Prostate gland (tissue), 2 donors: ENCODE measurements at regions not wholly inside any gene's neighbourhood (a gene's known extent, or its start where the extent isn't known, plus 50 kb on each side); places are given as distances from the start of the nearest gene placed in this dataset.
"Not testable (repeated sequence)": the region's sequence is repeated elsewhere in the genome, so short reads cannot be mapped to it uniquely, and the experiment has no call there.

Experiments
- DNase-seq: peaks from one replicate; pipeline ENCODE4 v3.0.0-alpha.2; 2019; ENCODE audit warnings: low spot score
- H3K27ac ChIP-seq, 2 donors: fragments of 200-600 bp; sonication (generic); 2 replicates each; pipeline ENCODE4 v1.5.1; 2017 to 2019
- H3K27me3 ChIP-seq: fragments of 200-600 bp; sonication (generic); replicated peaks from 2 replicates; pipeline ENCODE4 v1.5.1; 2019; ENCODE audit not compliant: insufficient read depth
- H3K36me3 ChIP-seq, 2 donors: fragments of 200-600 bp; sonication (generic); 1 replicate in 1 of 2; 2 replicates in 1 of 2; pipeline versions ENCODE4 v1.5.1 to v1.8.1; 2017 to 2019
- H3K4me1 ChIP-seq: fragments of 200-600 bp; sonication (generic); replicated peaks from 2 replicates; pipeline ENCODE4 v1.5.1; 2019
- H3K4me3 ChIP-seq, 2 donors: fragments of 200-600 bp; sonication (generic); 2 replicates each; pipeline ENCODE4 v1.5.1; 2017 to 2019
- H3K9me3 ChIP-seq: fragments of 200-600 bp; sonication (generic); 2 replicates; pipeline ENCODE4 v1.5.1; 2017
- CTCF ChIP-seq, 4 experiments: fragments of 200-600 bp in 2 of 4; fragments of 450-650 bp in 2 of 4; sonication (generic) in 2 of 4; IDR thresholded peaks; 1 replicate in 3 of 4; 2 replicates in 1 of 4; pipeline ENCODE4 v1.5.1; 2016 to 2019; ENCODE audit warnings: antibody characterized with exemption in 4 of 4, mild to moderate bottlenecking in 2 of 4, moderate library complexity in 2 of 4
- POLR2A ChIP-seq: fragments of 450-650 bp; IDR thresholded peaks from one replicate; pipeline ENCODE4 v1.6.1; 2016; ENCODE audit warnings: antibody characterized with exemption, mild to moderate bottlenecking
- POLR2AphosphoS5 ChIP-seq: sonication (generic); formaldehyde crosslinking; IDR thresholded peaks from one replicate; pipeline ENCODE4 v1.6.1; 2017; ENCODE audit warnings: antibody characterized with exemption
- WGBS: methylation state at CpG from one replicate; pipeline ENCODE4 v1.1.5; 2018; 5-methylcytosine and 5-hydroxymethylcytosine counted together
- intact Hi-C: fragments of 100-400 bp; cut with DNase I; formaldehyde crosslinking; loops from one replicate; pipeline ENCODE4 v1.14.2; 2022

- no peak for DNase-seq
- no peak for TF ChIP-seq POLR2A
- TF ChIP-seq POLR2AphosphoS5: no peak
- no peak for TF ChIP-seq CTCF (IDR thresholded peaks at IDR 0.05)
- Histone ChIP-seq H3K27ac (no peak overlapping the region), H3K4me1 (no peaks in the 10 kb centered on the region), H3K27me3 (no peaks in the 10 kb centered on the region), H3K4me3 (no peak overlapping the region), H3K9me3 (no peaks in the 10 kb centered on the region), H3K36me3 (no peaks in the 10 kb centered on the region)
- intact Hi-C loops: no loop called here
Measured at GRCh38 chr2:195108182-195108581, 548.8 kb upstream of the SLC39A10 start.

- 77% methylated on average over 6 of the region's 6 CpGs for WGBS
Measured at GRCh38 chr2:195106681-195107380, 550.2 kb upstream of the SLC39A10 start.

GRCh38 chr2:195105581-195105980, 551.4 kb upstream of the SLC39A10 start:
- no peak for DNase-seq
- no peak for TF ChIP-seq POLR2A
- TF ChIP-seq CTCF (IDR thresholded peaks at IDR 0.05): no peak
- TF ChIP-seq POLR2AphosphoS5: no peak
- no peak overlapping the region for H3K4me3 ChIP-seq
- no peaks in the 10 kb centered on the region for H3K36me3 ChIP-seq
- H3K4me1 ChIP-seq: no peaks in the 10 kb centered on the region
- no peaks in the 10 kb centered on the region for H3K9me3 ChIP-seq
- no peak overlapping the region for H3K27ac ChIP-seq
- no peaks in the 10 kb centered on the region for H3K27me3 ChIP-seq
- 95% methylated on average over 1 of the region's 1 CpG for WGBS
- intact Hi-C loops: no loop called here

More at GRCh38 chr2:195106681-195107380, 550.2 kb upstream of the SLC39A10 start:
- intact Hi-C loops: no loop called here
- DNase-seq: no peak
- TF ChIP-seq CTCF (IDR thresholded peaks at IDR 0.05) (no peak), POLR2A (no peak)
- H3K27ac ChIP-seq: no peak overlapping the region
- no peaks in the 10 kb centered on the region for H3K4me1 ChIP-seq
- no peaks in the 10 kb centered on the region for H3K27me3 ChIP-seq
- no peak overlapping the region for H3K4me3 ChIP-seq
- no peaks in the 10 kb centered on the region for H3K9me3 ChIP-seq
- no peaks in the 10 kb centered on the region for H3K36me3 ChIP-seq

GRCh38 chr2:195094330-195094729, 562.7 kb upstream of the SLC39A10 start:
- TF ChIP-seq POLR2A: no peak
- no peak for TF ChIP-seq CTCF (IDR thresholded peaks at IDR 0.05)
- TF ChIP-seq POLR2AphosphoS5: no peak
- intact Hi-C loops: no loop called here
- no peaks in the 10 kb centered on the region for H3K9me3 ChIP-seq
- no peak overlapping the region for H3K4me3 ChIP-seq
- WGBS: 75% methylated on average over 2 of the region's 2 CpGs
- H3K27me3 ChIP-seq: no peaks in the 10 kb centered on the region
- H3K4me1 ChIP-seq: no peaks in the 10 kb centered on the region
- no peak overlapping the region for H3K27ac ChIP-seq
- no peak for DNase-seq
- H3K36me3 ChIP-seq: no peaks in the 10 kb centered on the region

GRCh38 chr2:195092341-195092740, 564.7 kb upstream of the SLC39A10 start:
- no peak for DNase-seq
- Histone ChIP-seq H3K9me3 (no peaks in the 10 kb centered on the region), H3K4me1 (no peaks in the 10 kb centered on the region), H3K36me3 (no peaks in the 10 kb centered on the region), H3K4me3 (no peak overlapping the region), H3K27ac (no peak overlapping the region), H3K27me3 (no peaks in the 10 kb centered on the region)
- TF ChIP-seq POLR2A (no peak), POLR2AphosphoS5 (no peak), CTCF (IDR thresholded peaks at IDR 0.05) (no peak)
- intact Hi-C loops: no loop called here

- H3K9me3 ChIP-seq, H3K27ac ChIP-seq, intact Hi-C loops, H3K4me1 ChIP-seq, H3K4me3 ChIP-seq, DNase-seq, H3K36me3 ChIP-seq, H3K27me3 ChIP-seq: not testable (repeated sequence)
- 40% methylated on average over 2 of the region's 13 CpGs for WGBS
Measured at GRCh38 chr2:195072806-195073205, 584.2 kb upstream of the SLC39A10 start.
